KMS-11 (cell line): ENCODE measurements at regions not wholly inside any gene's neighbourhood (a gene's known extent, or its start where the extent isn't known, plus 50 kb on each side); places are given as distances from the start of the nearest gene placed in this dataset.

Experiments used
- H2AFZ ChIP-seq: fragments of 200-600 bp; sonication (generic); 2 replicates; pipeline ENCODE4 v1.6.1; 2016; ENCODE audit warnings: antibody characterized with exemption, mixed run types, low read depth
- H3K27ac ChIP-seq: fragments of 200-600 bp; sonication (generic); 2 replicates; pipeline ENCODE4 v1.6.1; 2016; ENCODE audit warnings: mild to moderate bottlenecking, mixed run types
- H3K27me3 ChIP-seq: fragments of 200-600 bp; sonication (generic); 2 replicates; pipeline ENCODE4 v1.6.1; 2017; ENCODE audit warnings: mild to moderate bottlenecking, low read depth, mixed run types, moderate library complexity; ENCODE audit not compliant: insufficient read depth
- H3K36me3 ChIP-seq: fragments of 200-600 bp; sonication (generic); 2 replicates; pipeline ENCODE4 v1.6.1; 2017; ENCODE audit warnings: mild to moderate bottlenecking, mixed run types; ENCODE audit not compliant: insufficient read depth
- H3K4me1 ChIP-seq: fragments of 200-600 bp; sonication (generic); 2 replicates; pipeline ENCODE4 v1.6.1; 2016; ENCODE audit warnings: mild to moderate bottlenecking, low read depth, mixed run types; ENCODE audit not compliant: poor library complexity, severe bottlenecking
- H3K4me2 ChIP-seq: fragments of 200-600 bp; sonication (generic); 2 replicates; pipeline ENCODE4 v1.7.0; 2016; ENCODE audit warnings: mild to moderate bottlenecking, mixed run types
- H3K4me3 ChIP-seq: fragments of 200-600 bp; sonication (generic); IDR thresholded peaks from 2 replicates; pipeline ENCODE4 v1.6.1; 2017; ENCODE audit warnings: low read depth, low read length, mixed read lengths; ENCODE audit not compliant: insufficient read depth
- H3K79me2 ChIP-seq: fragments of 200-600 bp; sonication (generic); 2 replicates; pipeline ENCODE4 v1.6.1; 2016; ENCODE audit warnings: low read depth, mixed run types; ENCODE audit not compliant: insufficient read depth
- H3K9ac ChIP-seq: fragments of 200-600 bp; sonication (generic); 2 replicates; pipeline ENCODE4 v1.6.1; 2016; ENCODE audit warnings: mild to moderate bottlenecking, mixed run types
- H4K20me1 ChIP-seq: fragments of 200-600 bp; sonication (generic); 2 replicates; pipeline ENCODE4 v1.6.1; 2016; ENCODE audit warnings: mild to moderate bottlenecking, mixed run types; ENCODE audit not compliant: insufficient read depth
- CTCF ChIP-seq: fragments of 200-600 bp; sonication (generic); conservative IDR thresholded peaks from 2 replicates; pipeline ENCODE4 v1.6.1; 2017; ENCODE audit warnings: low read depth, mild to moderate bottlenecking, antibody characterized with exemption, low read length, moderate library complexity, mixed read lengths

GRCh38 chr6:1253816-1254215 is 58.1 kb upstream of the FOXQ1 start:
- H3K4me3 ChIP-seq = no peak overlapping the region
- peaks cover 7% of the 10 kb centered on the region for H3K4me1 ChIP-seq
- no peaks in the 10 kb centered on the region for H3K27me3 ChIP-seq
- TF ChIP-seq CTCF = no peak
- no peaks in the 10 kb centered on the region for H3K79me2 ChIP-seq
- no peak overlapping the region for H2AFZ ChIP-seq
- no peak overlapping the region for H3K4me2 ChIP-seq
- H3K36me3 ChIP-seq = no peaks in the 10 kb centered on the region
- no peak overlapping the region for H3K9ac ChIP-seq
- no peak overlapping the region for H3K27ac ChIP-seq
- no peaks in the 10 kb centered on the region for H4K20me1 ChIP-seq

DNA sequence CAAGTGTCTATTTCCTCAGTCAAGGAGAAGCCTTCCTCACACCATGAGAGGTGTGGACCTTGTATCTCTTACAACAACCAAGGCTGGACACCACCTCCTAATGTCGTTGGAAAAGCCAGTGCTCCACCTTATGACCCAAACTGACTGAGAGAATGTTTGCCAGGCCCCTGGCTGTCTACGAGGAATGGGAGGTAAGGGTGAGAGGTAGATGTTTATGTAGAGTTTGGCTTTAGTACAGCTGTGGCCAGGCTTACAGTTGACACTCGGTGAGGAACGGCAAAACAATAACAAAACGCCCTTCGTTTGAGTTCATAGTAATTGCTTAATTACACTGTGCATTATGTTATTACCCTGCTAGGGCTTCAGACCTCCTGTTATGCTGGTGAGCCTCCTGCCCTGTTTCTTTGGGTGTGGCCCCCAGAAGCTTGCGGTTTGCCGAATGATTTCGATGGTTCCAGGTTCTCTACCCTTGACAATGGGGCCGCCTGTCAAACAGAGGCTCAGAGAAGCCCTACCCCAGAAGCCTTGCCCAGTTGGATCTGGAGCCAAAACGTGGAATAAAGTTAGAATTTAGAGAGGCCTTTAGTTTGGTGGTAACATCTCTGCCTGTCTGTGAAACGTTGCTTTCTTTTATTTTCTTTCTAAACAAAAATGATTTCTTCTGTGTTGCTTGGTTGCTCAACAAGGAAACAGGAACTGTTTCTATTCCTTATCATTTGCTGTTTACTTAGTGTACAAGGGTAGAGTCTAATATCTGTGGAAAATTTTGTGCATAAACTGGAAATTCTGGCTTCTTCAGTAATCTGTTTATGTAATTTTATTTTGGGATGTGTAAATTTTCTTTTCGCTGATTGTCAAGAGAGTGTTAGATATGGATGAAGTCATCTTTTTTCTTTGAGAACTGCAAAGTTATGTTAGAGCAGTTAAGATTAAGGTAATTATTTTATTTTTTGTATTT is 60.4 kb upstream of the FOXQ1 start:
- no peak overlapping the region for H3K4me3 ChIP-seq
- H3K9ac ChIP-seq = no peak overlapping the region
- no peaks in the 10 kb centered on the region for H3K4me1 ChIP-seq
- no peaks in the 10 kb centered on the region for H3K79me2 ChIP-seq
- no peaks in the 10 kb centered on the region for H3K36me3 ChIP-seq
- no peaks in the 10 kb centered on the region for H4K20me1 ChIP-seq
- H3K27me3 ChIP-seq = no peaks in the 10 kb centered on the region
- H3K4me2 ChIP-seq = no peak overlapping the region
- H3K27ac ChIP-seq = no peak overlapping the region
- no peak for TF ChIP-seq CTCF
- no peak overlapping the region for H2AFZ ChIP-seq

- Histone ChIP-seq H3K9ac (no peak overlapping the region), H3K36me3 (no peaks in the 10 kb centered on the region), H3K4me3 (no peak overlapping the region), H3K79me2 (no peaks in the 10 kb centered on the region), H3K27ac (no peak overlapping the region), H3K4me1 (no peaks in the 10 kb centered on the region), H3K4me2 (no peak overlapping the region), H4K20me1 (no peaks in the 10 kb centered on the region), H2AFZ (no peak overlapping the region), H3K27me3 (no peaks in the 10 kb centered on the region)
- no peak for TF ChIP-seq CTCF
Observed at GRCh38 chr6:1250489-1251197, 61.3 kb upstream of the FOXQ1 start.

DNA sequence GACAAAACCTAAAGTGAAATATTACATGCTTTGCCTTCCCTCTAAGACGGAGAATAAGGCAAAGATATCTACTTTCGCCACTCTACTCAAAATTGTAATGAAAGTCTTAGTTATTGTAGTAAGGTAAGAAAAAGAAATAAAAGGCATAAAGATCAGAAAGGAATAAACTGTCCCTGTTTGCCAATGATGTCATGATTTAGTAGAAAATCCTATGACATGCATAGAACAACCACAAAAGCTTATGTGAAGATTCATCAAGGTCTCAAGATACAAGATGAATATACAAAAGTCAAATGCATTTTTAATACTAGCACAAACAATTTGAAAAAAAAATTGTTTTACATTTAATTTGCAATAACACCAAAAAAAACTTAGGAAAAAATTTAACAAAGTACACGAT is 64.0 kb upstream of the FOXQ1 start:
- no peak overlapping the region for H3K9ac ChIP-seq
- no peaks in the 10 kb centered on the region for H4K20me1 ChIP-seq
- H3K36me3 ChIP-seq = no peaks in the 10 kb centered on the region
- no peak overlapping the region for H3K27ac ChIP-seq
- no peaks in the 10 kb centered on the region for H3K79me2 ChIP-seq
- H3K4me3 ChIP-seq = no peak overlapping the region
- TF ChIP-seq CTCF = no peak
- no peak overlapping the region for H2AFZ ChIP-seq
- H3K27me3 ChIP-seq = no peaks in the 10 kb centered on the region
- H3K4me2 ChIP-seq = no peak overlapping the region
- no peaks in the 10 kb centered on the region for H3K4me1 ChIP-seq
